PC-9 (cell line): ENCODE measurements at regions not wholly inside any gene's neighbourhood (a gene's known extent, or its start where the extent isn't known, plus 50 kb on each side); places are given as distances from the start of the nearest gene placed in this dataset.

Experiments
- BruUV-seq: library from RNA; stranded (reverse); fragments of 400-500 nt; replicated peaks from 2 replicates; lab custom pipeline; 2021; lab: Mats Ljungman, UMichigan
- CTCF ChIA-PET: fragments of 300-600 bp; sonication (Branson Sonifier 250); formaldehyde crosslinking; loops from one replicate; lab custom pipeline; 2022; ENCODE audit warnings: antibody characterized with exemption; lab: Charles Lee
- POLR2A ChIA-PET: fragments of 300-600 bp; sonication (Branson Sonifier 250); formaldehyde crosslinking; loops from one replicate; lab custom pipeline; 2022; ENCODE audit warnings: antibody characterized with exemption; ENCODE audit not compliant: unreplicated experiment; lab: Charles Lee
- DNase-seq, 2 experiments: peaks; one replicate each; pipeline versions ENCODE4 v3.0.0 to v3.0.0-alpha.2; 2015 to 2022; ENCODE audit warnings: mixed read lengths in 1 of 2
- H2AFZ ChIP-seq: fragments of 200-600 bp; sonication (generic); 2 replicates; pipeline ENCODE4 v1.8.1; 2017; ENCODE audit warnings: antibody characterized with exemption
- H3F3A ChIP-seq: fragments of 200-600 bp; sonication (generic); 2 replicates; pipeline ENCODE4 v1.8.1; 2017; ENCODE audit warnings: antibody characterized with exemption, mild to moderate bottlenecking, low read depth; ENCODE audit not compliant: insufficient read depth
- H3K27ac ChIP-seq: fragments of 200-600 bp; sonication (generic); 2 replicates; pipeline ENCODE4 v1.6.1; 2016; ENCODE audit warnings: mixed run types
- H3K27me3 ChIP-seq: fragments of 200-600 bp; sonication (generic); 2 replicates; pipeline ENCODE4 v1.6.1; 2016; ENCODE audit warnings: low read depth, mixed run types; ENCODE audit not compliant: insufficient read depth
- H3K36me3 ChIP-seq: fragments of 200-600 bp; sonication (generic); 2 replicates; pipeline ENCODE4 v1.6.1; 2016; ENCODE audit warnings: low read depth, mixed run types
- H3K4me1 ChIP-seq: fragments of 200-600 bp; sonication (generic); replicated peaks from 2 replicates; pipeline ENCODE4 v1.6.1; 2016; ENCODE audit warnings: mixed run types; ENCODE audit not compliant: insufficient read depth
- H3K4me2 ChIP-seq: fragments of 200-600 bp; sonication (generic); 2 replicates; pipeline ENCODE4 v1.6.1; 2017; ENCODE audit warnings: mixed run types
- H3K4me3 ChIP-seq: fragments of 200-600 bp; sonication (generic); 2 replicates; pipeline ENCODE4 v1.6.1; 2016; ENCODE audit warnings: mixed run types
- H3K79me2 ChIP-seq: fragments of 200-600 bp; sonication (generic); 2 replicates; pipeline ENCODE4 v1.6.1; 2017; ENCODE audit warnings: low read depth, mixed run types
- H3K9me2 ChIP-seq: fragments of 200-600 bp; sonication (generic); 2 replicates; pipeline ENCODE4 v1.8.1; 2017; ENCODE audit warnings: mild to moderate bottlenecking; ENCODE audit not compliant: insufficient read depth
- H3K9me3 ChIP-seq: fragments of 200-600 bp; sonication (generic); 2 replicates; pipeline ENCODE4 v1.8.1; 2016; ENCODE audit warnings: low read depth; ENCODE audit not compliant: insufficient read depth
- H4K20me1 ChIP-seq: fragments of 200-600 bp; sonication (generic); 2 replicates; pipeline ENCODE4 v1.8.1; 2017; ENCODE audit not compliant: insufficient read depth
- CTCF ChIP-seq: fragments of 200-600 bp; sonication (generic); conservative IDR thresholded peaks from 2 replicates; pipeline ENCODE4 v1.6.1; 2017; ENCODE audit warnings: mixed run types, antibody characterized with exemption, mild to moderate bottlenecking, moderate library complexity
- EZH2 ChIP-seq: fragments of 200-600 bp; sonication (generic); IDR thresholded peaks from 2 replicates; pipeline ENCODE4 v1.8.0; 2017; ENCODE audit warnings: antibody characterized with exemption, low read depth
- intact Hi-C: fragments of 100-400 bp; cut with micrococcal nuclease; formaldehyde crosslinking; loops from one replicate; pipeline ENCODE4 v1.10.0; 2022; ENCODE audit not compliant: unreplicated experiment

- Histone ChIP-seq H4K20me1 (no peaks in the 10 kb centered on the region), H3K79me2 (no peaks in the 10 kb centered on the region), H3K4me2 (no peak overlapping the region), H3K9me3 (no peaks in the 10 kb centered on the region), H3K27ac (no peak overlapping the region), H3K36me3 (no peaks in the 10 kb centered on the region), H3F3A (no peaks in the 10 kb centered on the region), H3K27me3 (peaks cover 38% of the 10 kb centered on the region), H3K9me2 (no peaks in the 10 kb centered on the region), H2AFZ (no peak overlapping the region), H3K4me3 (no peak overlapping the region), H3K4me1 (no peaks in the 10 kb centered on the region)
- no peak for DNase-seq
- no TSS peak for BruUV-seq
- ChIA-PET CTCF (no interaction called here), POLR2A (no interaction called here)
- intact Hi-C loops, result no loop called here
- TF ChIP-seq EZH2, result no peak
- TF ChIP-seq CTCF, result no peak
Observed at GRCh38 chr15:61640756-61641155, 411.7 kb upstream of the RORA start.

- no TSS peak for BruUV-seq
Observed at GRCh38 chr15:61639491-61639890, 410.4 kb upstream of the RORA start.

GRCh38 chr15:61634837-61635236 is 405.7 kb upstream of the RORA start:
- CTCF ChIA-PET, result no interaction called here
- H3F3A ChIP-seq, result no peaks in the 10 kb centered on the region
- no peaks in the 10 kb centered on the region for H3K4me1 ChIP-seq
- no peak overlapping the region for H3K4me2 ChIP-seq
- peaks cover 18% of the 10 kb centered on the region for H3K27me3 ChIP-seq
- BruUV-seq, result no TSS peak
- TF ChIP-seq EZH2 (no peak), CTCF (no peak)
- no peak overlapping the region for H2AFZ ChIP-seq
- H3K36me3 ChIP-seq, result no peaks in the 10 kb centered on the region
- no peak overlapping the region for H3K4me3 ChIP-seq
- no peak for DNase-seq
- H4K20me1 ChIP-seq, result no peaks in the 10 kb centered on the region
- POLR2A ChIA-PET, result no interaction called here
- no peaks in the 10 kb centered on the region for H3K9me3 ChIP-seq
- no peaks in the 10 kb centered on the region for H3K9me2 ChIP-seq
- H3K79me2 ChIP-seq, result no peaks in the 10 kb centered on the region
- H3K27ac ChIP-seq, result no peak overlapping the region
- intact Hi-C loops, result no loop called here

More at GRCh38 chr15:61639491-61639890, 410.4 kb upstream of the RORA start:
- H3K4me2 ChIP-seq, result no peak overlapping the region
- CTCF ChIA-PET, result no interaction called here
- no peaks in the 10 kb centered on the region for H4K20me1 ChIP-seq
- peaks cover 38% of the 10 kb centered on the region for H3K27me3 ChIP-seq
- POLR2A ChIA-PET, result interaction anchor here (0.6 kb wide), 1 partner anchor 388 kb away, joined by 3 read pairs; no protein-coding TSS in a partner anchor
- no peaks in the 10 kb centered on the region for H3K36me3 ChIP-seq
- H3K9me2 ChIP-seq, result no peaks in the 10 kb centered on the region
- no peaks in the 10 kb centered on the region for H3F3A ChIP-seq
- DNase-seq, result no peak
- intact Hi-C loops, result no loop called here
- H3K4me3 ChIP-seq, result no peak overlapping the region
- H3K9me3 ChIP-seq, result no peaks in the 10 kb centered on the region
- no peaks in the 10 kb centered on the region for H3K4me1 ChIP-seq
- no peak for TF ChIP-seq EZH2
- TF ChIP-seq CTCF, result no peak
- no peaks in the 10 kb centered on the region for H3K79me2 ChIP-seq
- H3K27ac ChIP-seq, result no peak overlapping the region
- no peak overlapping the region for H2AFZ ChIP-seq
